Thoracic aorta (tissue), 2 donors: ENCODE measurements at regions not wholly inside any gene's neighbourhood (a gene's known extent, or its start where the extent isn't known, plus 50 kb on each side); places are given as distances from the start of the nearest gene placed in this dataset.

Experiments
- ATAC-seq: fragments of 150-250 bp; one replicate; pipeline ENCODE4 v1.8.0; 2017; ENCODE audit warnings: low read depth; ENCODE audit not compliant: insufficient number of reproducible peaks, low FRiP score
- DNase-seq: peaks from one replicate; pipeline ENCODE4 v3.0.0-alpha.2; 2020; ENCODE audit warnings: low spot score
- H3K27ac ChIP-seq, 2 donors: fragments of 200-600 bp; sonication (generic); 1 replicate in 1 of 2; 2 replicates in 1 of 2; pipeline ENCODE4 v1.5.1; 2016; ENCODE audit warnings: mild to moderate bottlenecking in 2 of 2, moderate library complexity in 2 of 2
- H3K27me3 ChIP-seq: fragments of 200-600 bp; sonication (generic); replicated peaks from 2 replicates; pipeline ENCODE4 v1.6.0; 2016; ENCODE audit warnings: mild to moderate bottlenecking; ENCODE audit not compliant: insufficient read depth
- H3K36me3 ChIP-seq: fragments of 200-600 bp; sonication (generic); one replicate; pipeline ENCODE4 v1.5.1; 2016
- H3K4me1 ChIP-seq, 2 donors: fragments of 200-600 bp; sonication (generic); 1 replicate in 1 of 2; 2 replicates in 1 of 2; pipeline versions ENCODE4 v1.5.1 to v1.6.0; 2016; ENCODE audit warnings: low read depth in 2 of 2, mild to moderate bottlenecking in 1 of 2; ENCODE audit not compliant: control insufficient read depth in 1 of 2
- H3K4me3 ChIP-seq: fragments of 200-600 bp; sonication (generic); 2 replicates; pipeline ENCODE4 v1.5.1; 2016; ENCODE audit warnings: mild to moderate bottlenecking
- H3K9me3 ChIP-seq: fragments of 200-600 bp; sonication (generic); 2 replicates; pipeline ENCODE4 v1.5.1; 2016
- TF ChIP-seq, protein P1 (sequence below): fragments of 200-600 bp; sonication (generic); IDR thresholded peaks from one replicate; pipeline ENCODE4 v1.5.1; 2019; ENCODE audit warnings: antibody characterized with exemption

- Histone ChIP-seq H3K4me3 (no peak overlapping the region), H3K9me3 (no peaks in the 10 kb centered on the region), H3K27me3 (no peaks in the 10 kb centered on the region), H3K36me3 (no peaks in the 10 kb centered on the region), H3K27ac (no peak overlapping the region), H3K4me1 (no peaks in the 10 kb centered on the region)
- no peak for DNase-seq
- ATAC-seq = no peak
- TF ChIP-seq, protein P1, sequence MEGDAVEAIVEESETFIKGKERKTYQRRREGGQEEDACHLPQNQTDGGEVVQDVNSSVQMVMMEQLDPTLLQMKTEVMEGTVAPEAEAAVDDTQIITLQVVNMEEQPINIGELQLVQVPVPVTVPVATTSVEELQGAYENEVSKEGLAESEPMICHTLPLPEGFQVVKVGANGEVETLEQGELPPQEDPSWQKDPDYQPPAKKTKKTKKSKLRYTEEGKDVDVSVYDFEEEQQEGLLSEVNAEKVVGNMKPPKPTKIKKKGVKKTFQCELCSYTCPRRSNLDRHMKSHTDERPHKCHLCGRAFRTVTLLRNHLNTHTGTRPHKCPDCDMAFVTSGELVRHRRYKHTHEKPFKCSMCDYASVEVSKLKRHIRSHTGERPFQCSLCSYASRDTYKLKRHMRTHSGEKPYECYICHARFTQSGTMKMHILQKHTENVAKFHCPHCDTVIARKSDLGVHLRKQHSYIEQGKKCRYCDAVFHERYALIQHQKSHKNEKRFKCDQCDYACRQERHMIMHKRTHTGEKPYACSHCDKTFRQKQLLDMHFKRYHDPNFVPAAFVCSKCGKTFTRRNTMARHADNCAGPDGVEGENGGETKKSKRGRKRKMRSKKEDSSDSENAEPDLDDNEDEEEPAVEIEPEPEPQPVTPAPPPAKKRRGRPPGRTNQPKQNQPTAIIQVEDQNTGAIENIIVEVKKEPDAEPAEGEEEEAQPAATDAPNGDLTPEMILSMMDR = no peak
Observed at GRCh38 chr14:104359301-104359968, 220.1 kb upstream of the C14orf180 start.

DNA sequence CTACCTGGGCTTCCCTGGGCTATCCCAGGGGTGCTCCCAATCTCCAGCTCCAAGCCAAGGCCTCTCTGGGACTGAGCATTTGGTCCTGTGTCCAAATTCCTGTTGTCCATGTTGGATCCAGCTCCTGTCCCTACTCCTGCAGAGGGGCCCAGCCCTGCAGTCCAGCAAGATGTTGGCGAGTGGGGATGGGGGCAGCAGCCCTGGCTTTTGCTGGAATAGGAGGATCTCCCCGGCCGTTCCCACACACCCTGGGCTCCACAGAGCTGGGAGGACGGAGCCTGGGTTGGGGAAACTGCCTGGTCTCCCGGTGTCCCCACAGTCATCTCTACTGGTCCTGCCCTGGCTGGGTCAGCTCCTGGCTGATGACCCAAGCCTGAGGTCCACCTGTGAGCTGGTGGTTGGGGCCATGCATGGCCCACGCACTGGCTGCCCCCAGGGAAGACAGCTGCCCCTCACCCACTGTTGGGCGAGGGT is 219.6 kb upstream of the C14orf180 start:
- ATAC-seq (no peak), DNase-seq (no peak)
- no peak overlapping the region for H3K27ac ChIP-seq
- H3K9me3 ChIP-seq = no peaks in the 10 kb centered on the region
- no peaks in the 10 kb centered on the region for H3K4me1 ChIP-seq
- no peak overlapping the region for H3K4me3 ChIP-seq
- TF ChIP-seq, protein P1 = no peak
- H3K27me3 ChIP-seq = no peaks in the 10 kb centered on the region
- H3K36me3 ChIP-seq = no peaks in the 10 kb centered on the region

DNA sequence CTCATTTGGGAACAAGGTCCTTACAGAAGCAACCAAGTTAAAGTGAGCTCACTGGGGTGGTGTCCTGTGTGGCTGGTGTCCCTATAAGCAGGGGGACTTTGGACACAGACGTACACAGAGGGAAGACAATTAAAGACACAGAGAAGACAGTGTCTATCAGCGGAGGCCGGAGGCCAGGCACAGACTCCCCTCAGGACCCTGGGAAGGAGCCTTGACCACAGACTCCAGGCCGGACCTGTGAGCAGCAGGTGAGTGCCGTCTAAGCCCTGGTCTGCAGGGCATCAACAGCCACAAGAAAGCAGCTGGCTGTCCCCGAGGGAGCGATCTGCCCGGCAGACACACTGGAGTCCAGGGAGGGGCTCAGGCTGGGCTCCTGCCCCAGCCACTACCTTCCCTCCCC is 219.1 kb upstream of the C14orf180 start:
- TF ChIP-seq, protein P1 = no peak
- Histone ChIP-seq H3K27ac (no peak overlapping the region), H3K9me3 (no peaks in the 10 kb centered on the region), H3K4me1 (no peaks in the 10 kb centered on the region), H3K27me3 (no peaks in the 10 kb centered on the region), H3K36me3 (no peaks in the 10 kb centered on the region), H3K4me3 (no peak overlapping the region)
- DNase-seq (no peak), ATAC-seq (no peak)

DNA sequence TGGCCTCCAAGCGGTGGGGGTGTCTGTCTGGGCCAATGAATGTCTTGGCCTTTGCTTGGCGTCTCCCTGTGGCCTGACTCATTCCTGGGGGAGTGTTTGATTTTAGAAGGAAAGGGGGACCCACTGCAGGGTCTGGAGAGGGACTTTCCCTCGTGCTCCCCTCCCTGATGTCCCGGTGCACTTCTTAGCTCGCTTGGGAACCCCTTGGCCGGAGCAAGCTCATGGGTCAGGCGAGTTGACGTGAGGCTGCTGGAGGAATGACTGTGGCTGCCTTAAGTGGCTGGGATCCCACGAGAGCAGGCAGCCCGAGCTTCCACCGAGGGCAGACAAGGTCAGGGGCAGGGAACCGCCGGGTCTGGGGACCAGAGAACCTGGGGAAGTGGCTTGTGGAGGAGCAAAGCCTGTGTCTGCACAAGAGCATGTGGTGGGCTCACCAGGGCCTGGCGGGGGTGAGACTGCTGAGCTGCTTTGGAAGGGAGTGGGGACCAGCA is 218.4 kb upstream of the C14orf180 start:
- DNase-seq (no peak), ATAC-seq (no peak)
- Histone ChIP-seq H3K9me3 (no peaks in the 10 kb centered on the region), H3K36me3 (no peaks in the 10 kb centered on the region), H3K4me1 (no peaks in the 10 kb centered on the region), H3K4me3 (no peak overlapping the region), H3K27me3 (no peaks in the 10 kb centered on the region), H3K27ac (no peak overlapping the region)
- TF ChIP-seq, protein P1 = no peak

DNA sequence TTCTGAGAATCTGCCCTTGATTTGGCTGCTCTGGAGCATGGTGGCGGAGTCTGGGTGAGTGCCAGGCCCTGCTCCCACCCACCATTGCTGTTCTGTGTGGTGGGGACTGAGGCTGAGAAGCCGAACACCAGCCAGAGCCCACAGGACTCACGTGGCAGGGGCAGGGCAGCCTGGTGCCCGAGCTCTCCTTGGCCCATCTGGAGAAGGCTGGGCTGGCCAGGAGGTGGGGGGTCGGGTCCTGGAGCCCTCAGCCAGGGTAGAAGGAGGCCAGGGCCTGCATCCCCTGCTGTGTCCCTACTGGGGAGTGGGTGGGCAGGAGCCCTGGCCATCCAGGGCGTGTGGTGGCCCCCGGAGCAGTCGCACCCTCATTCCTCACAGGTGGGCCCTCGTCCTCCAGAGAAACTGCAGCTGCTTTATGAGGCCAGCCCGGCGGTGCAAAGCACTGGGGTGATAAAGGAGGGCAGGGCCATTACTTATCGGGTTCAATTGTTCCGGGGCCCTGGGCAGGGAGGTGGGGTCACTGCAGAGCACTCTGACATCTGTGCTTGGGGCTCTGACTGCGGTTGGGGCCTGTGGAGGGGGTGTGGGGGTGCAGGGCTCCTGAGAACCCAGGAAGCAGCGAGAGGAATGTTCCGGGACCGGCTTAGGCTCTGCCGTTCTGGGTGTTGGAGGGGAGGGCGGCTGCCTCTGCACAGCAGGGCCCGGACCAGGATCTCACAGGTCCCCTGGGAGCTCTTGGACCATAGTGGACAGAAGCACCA is 217.5 kb upstream of the C14orf180 start:
- no peak overlapping the region for H3K27ac ChIP-seq
- no peaks in the 10 kb centered on the region for H3K9me3 ChIP-seq
- no peaks in the 10 kb centered on the region for H3K27me3 ChIP-seq
- no peak for ATAC-seq
- H3K4me3 ChIP-seq = no peak overlapping the region
- no peaks in the 10 kb centered on the region for H3K36me3 ChIP-seq
- no peaks in the 10 kb centered on the region for H3K4me1 ChIP-seq
- DNase-seq = no peak
- TF ChIP-seq, protein P1 = no peak
